Activated naive CD8-positive, alpha-beta T cell treated with anti-CD3 and anti-CD28 coated beads, Interleukin-2, amount 50 U/mL, for 24 hours (primary cell): ENCODE measurements at regions not wholly inside any gene's neighbourhood (a gene's known extent, or its start where the extent isn't known, plus 50 kb on each side); places are given as distances from the start of the nearest gene placed in this dataset.
"Not testable (repeated sequence)": the region's sequence is repeated elsewhere in the genome, so short reads cannot be mapped to it uniquely, and the experiment has no call there.

Experiments used
- ATAC-seq: fragments of 150-1000 bp; cut with Tn5 transposase; one replicate; pipeline ENCODE4 v1.10.0; 2021
- DNase-seq: peaks from one replicate; pipeline ENCODE4 v3.0.0; 2021
- H3K27ac Mint-ChIP-seq: one replicate; pipeline ENCODE4 v1.8.0; 2021; ENCODE audit warnings: mild to moderate bottlenecking, mixed read lengths
- H3K27me3 Mint-ChIP-seq: one replicate; pipeline ENCODE4 v1.8.0; 2021; ENCODE audit warnings: mixed read lengths
- H3K36me3 Mint-ChIP-seq: one replicate; pipeline ENCODE4 v1.8.0; 2021; ENCODE audit warnings: low read depth, mixed read lengths
- H3K4me1 Mint-ChIP-seq: one replicate; pipeline ENCODE4 v1.8.0; 2021; ENCODE audit warnings: mixed read lengths
- H3K4me3 Mint-ChIP-seq: one replicate; pipeline ENCODE4 v1.8.0; 2021; ENCODE audit warnings: mild to moderate bottlenecking, moderate library complexity, mixed read lengths
- H3K9me3 Mint-ChIP-seq: one replicate; pipeline ENCODE4 v1.8.0; 2021; ENCODE audit warnings: mixed read lengths

- not testable (repeated sequence) for H3K4me1 Mint-ChIP-seq, H3K27ac Mint-ChIP-seq, DNase-seq, H3K27me3 Mint-ChIP-seq, H3K36me3 Mint-ChIP-seq, H3K4me3 Mint-ChIP-seq, H3K9me3 Mint-ChIP-seq, ATAC-seq
Measured at GRCh38 chr20:29500738-29501137, 1756.7 kb upstream of the DEFB115 start.

- DNase-seq, ATAC-seq, H3K27ac Mint-ChIP-seq, H3K4me1 Mint-ChIP-seq, H3K4me3 Mint-ChIP-seq, H3K27me3 Mint-ChIP-seq, H3K36me3 Mint-ChIP-seq: not testable (repeated sequence)
- H3K9me3 Mint-ChIP-seq: peaks cover 18% of the 10 kb centered on the region
Measured at GRCh38 chr20:29514634-29515033, 1742.8 kb upstream of the DEFB115 start.

DNA sequence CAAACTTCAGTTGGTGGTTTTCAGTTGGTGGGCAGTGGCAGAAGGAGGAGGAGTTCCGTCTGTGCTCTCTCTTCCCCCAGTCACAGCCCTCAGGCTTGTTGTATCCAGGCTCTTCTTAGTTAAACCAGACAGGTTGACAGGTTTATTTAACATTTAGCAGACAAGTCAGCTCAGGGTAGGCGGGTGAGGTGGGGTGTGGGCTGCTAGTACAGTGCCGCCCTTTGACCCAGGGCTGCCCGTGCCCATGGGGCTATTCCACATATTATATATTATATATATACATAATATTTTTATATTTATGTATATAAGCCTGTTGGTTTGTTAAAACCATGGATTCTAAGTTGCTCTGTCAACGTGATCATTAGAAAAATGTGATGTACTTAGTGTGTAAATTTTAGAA, 1740.6 kb upstream of the DEFB115 start:
- H3K4me1 Mint-ChIP-seq, H3K4me3 Mint-ChIP-seq, H3K36me3 Mint-ChIP-seq, H3K27ac Mint-ChIP-seq, ATAC-seq, DNase-seq, H3K27me3 Mint-ChIP-seq: not testable (repeated sequence)
- peaks cover 20% of the 10 kb centered on the region for H3K9me3 Mint-ChIP-seq

GRCh38 chr20:29519610-29520241, 1737.7 kb upstream of the DEFB115 start:
- not testable (repeated sequence) for H3K4me3 Mint-ChIP-seq, H3K27ac Mint-ChIP-seq, H3K4me1 Mint-ChIP-seq, DNase-seq, ATAC-seq, H3K27me3 Mint-ChIP-seq, H3K9me3 Mint-ChIP-seq, H3K36me3 Mint-ChIP-seq

DNA sequence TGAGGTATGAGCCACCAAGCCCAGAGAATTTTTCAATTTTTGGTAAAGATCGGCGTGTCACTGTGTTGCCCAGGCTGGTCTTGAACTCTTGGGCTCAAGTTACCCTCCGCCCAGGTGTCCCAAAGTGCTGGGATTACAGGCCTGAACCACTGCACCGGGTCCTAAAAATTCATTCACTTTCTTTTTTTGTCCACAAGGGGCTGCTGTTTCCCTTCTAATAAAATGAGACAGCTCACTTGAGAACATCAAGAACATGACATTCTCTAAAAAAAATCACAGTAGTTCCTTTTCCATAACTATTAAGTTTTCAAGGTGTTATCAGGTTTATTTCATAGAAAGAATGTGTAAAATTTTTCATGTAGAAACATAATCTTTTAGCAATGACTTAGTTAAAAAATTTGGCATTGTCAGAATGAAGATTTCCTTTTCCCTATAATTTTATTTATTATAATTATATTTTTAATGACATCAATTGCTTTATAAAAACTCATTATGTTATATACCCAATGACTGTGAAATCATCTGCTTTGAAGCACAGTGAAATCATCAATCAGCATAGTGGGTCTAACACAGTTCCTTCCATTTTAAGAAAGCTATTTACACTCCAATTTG, 1723.8 kb upstream of the DEFB115 start:
- H3K9me3 Mint-ChIP-seq, DNase-seq, H3K36me3 Mint-ChIP-seq, ATAC-seq, H3K4me3 Mint-ChIP-seq, H3K27ac Mint-ChIP-seq, H3K27me3 Mint-ChIP-seq, H3K4me1 Mint-ChIP-seq: not testable (repeated sequence)

- not testable (repeated sequence) for H3K9me3 Mint-ChIP-seq, DNase-seq, H3K36me3 Mint-ChIP-seq, H3K27ac Mint-ChIP-seq, H3K27me3 Mint-ChIP-seq, ATAC-seq, H3K4me3 Mint-ChIP-seq, H3K4me1 Mint-ChIP-seq
Measured at GRCh38 chr20:29566901-29567635, 1690.4 kb upstream of the DEFB115 start.

DNA sequence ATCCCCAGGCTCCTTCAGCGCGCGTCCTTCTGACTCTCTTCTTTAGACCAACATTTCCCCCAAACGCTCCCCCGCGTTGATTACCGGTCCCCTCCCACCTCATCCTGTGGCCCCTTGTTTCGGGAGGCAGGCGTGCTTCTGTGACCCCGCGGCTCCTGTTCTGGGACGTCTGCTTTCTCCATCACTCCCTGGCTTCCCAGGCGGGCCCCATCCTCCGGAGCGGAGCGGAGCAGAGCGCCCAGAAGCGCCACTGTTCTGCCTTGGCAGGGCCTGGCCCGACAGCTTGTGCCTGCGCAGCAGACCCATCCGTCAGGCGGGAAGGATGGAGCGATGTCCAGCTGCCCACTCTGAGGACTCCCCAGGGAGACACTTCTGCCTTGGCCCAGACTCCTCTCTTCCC, 1689.8 kb upstream of the DEFB115 start:
- not testable (repeated sequence) for H3K27ac Mint-ChIP-seq, DNase-seq, H3K4me1 Mint-ChIP-seq, H3K9me3 Mint-ChIP-seq, H3K27me3 Mint-ChIP-seq, ATAC-seq, H3K4me3 Mint-ChIP-seq, H3K36me3 Mint-ChIP-seq

DNA sequence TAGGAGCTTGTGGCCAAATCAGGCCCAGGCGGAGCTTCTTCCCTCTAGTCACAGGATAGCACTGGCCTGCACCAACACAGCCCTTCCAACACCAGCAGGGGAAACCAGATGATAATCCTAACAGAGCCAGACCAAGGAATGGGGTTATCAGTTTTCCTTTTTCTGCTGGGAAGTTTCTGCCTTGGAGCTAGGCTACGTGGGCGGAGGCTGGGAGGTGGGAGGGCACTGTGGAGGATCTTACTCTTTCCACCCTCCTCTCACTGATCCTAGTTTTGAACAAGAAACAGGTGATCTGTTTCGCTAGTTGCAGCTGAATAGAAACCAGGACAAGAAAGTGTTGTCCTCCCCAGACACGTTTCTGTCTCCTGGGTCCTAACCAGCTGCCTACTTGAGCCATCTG, 1687.3 kb upstream of the DEFB115 start:
- not testable (repeated sequence) for DNase-seq, H3K4me3 Mint-ChIP-seq, H3K9me3 Mint-ChIP-seq, ATAC-seq, H3K27ac Mint-ChIP-seq, H3K36me3 Mint-ChIP-seq, H3K27me3 Mint-ChIP-seq, H3K4me1 Mint-ChIP-seq

- H3K9me3 Mint-ChIP-seq: not testable (repeated sequence)
Measured at GRCh38 chr20:29589530-29589929, 1667.9 kb upstream of the DEFB115 start.

DNA sequence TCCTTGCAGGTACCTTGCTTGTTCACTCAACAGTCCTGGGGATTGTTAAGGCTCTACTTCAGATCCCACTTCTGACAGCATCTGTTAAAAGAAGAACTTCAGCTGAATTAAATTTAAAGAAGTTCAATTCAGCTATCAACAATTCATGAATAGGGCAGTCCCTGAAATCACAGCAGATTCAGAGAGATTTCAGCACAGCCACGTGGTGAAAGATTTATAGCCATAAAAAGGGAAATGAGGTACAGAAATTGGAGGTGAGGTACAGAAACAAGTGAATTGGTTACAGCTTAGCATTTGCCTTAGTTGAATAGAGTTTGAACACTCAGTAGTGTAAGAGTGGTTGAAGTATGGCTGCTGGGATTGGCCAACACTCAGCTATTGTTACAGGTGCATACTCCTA, 1653.3 kb upstream of the DEFB115 start:
- H3K27ac Mint-ChIP-seq, H3K9me3 Mint-ChIP-seq, ATAC-seq, H3K27me3 Mint-ChIP-seq, DNase-seq, H3K36me3 Mint-ChIP-seq, H3K4me1 Mint-ChIP-seq, H3K4me3 Mint-ChIP-seq: not testable (repeated sequence)

More at GRCh38 chr20:29589530-29589929, 1667.9 kb upstream of the DEFB115 start:
- H3K4me3 Mint-ChIP-seq, H3K4me1 Mint-ChIP-seq, H3K36me3 Mint-ChIP-seq, H3K27ac Mint-ChIP-seq, DNase-seq, ATAC-seq, H3K27me3 Mint-ChIP-seq: not testable (repeated sequence)

DNA sequence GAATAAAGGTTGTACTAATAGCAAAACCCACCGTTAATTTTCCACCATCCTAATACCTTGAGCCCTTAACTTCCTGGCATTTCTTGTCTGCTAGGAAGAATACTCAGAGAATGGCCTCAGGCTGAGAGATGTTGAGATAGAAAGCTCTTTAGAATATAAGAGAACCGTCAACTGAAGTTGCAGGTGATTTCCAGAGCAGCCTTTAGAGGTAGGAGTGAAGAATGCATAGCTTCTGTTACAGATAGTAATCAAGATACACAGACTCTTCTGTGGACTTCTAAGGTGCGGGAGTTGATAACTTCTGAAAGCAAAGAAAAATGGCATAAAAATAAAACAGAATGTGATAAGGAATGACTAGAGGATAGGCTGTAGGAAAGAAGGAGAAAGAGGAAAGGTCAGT, 1651.3 kb upstream of the DEFB115 start:
- not testable (repeated sequence) for H3K4me1 Mint-ChIP-seq, ATAC-seq, H3K27me3 Mint-ChIP-seq, H3K4me3 Mint-ChIP-seq, DNase-seq, H3K27ac Mint-ChIP-seq, H3K9me3 Mint-ChIP-seq, H3K36me3 Mint-ChIP-seq

DNA sequence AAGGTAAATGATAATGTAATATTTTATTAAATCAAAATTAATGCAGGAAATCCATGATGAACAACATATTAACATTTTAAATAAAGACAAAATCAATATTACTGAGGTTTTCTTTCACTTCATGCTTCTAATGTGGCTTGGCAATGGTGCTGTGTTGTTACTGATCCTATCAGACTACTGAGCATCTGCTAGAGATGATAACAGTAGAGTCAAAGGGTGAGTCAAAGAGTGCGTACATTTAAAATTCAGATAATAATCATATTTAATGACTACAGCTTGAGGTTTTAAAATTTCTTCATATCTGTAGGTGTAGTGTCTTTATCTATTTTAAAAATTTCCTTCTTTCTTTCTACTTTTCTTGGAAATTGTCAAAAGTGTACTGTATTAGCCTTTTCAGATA, 1628.1 kb upstream of the DEFB115 start:
- not testable (repeated sequence) for ATAC-seq, H3K4me1 Mint-ChIP-seq, H3K27ac Mint-ChIP-seq, H3K4me3 Mint-ChIP-seq, DNase-seq, H3K36me3 Mint-ChIP-seq, H3K27me3 Mint-ChIP-seq
- H3K9me3 Mint-ChIP-seq: peaks cover 17% of the 10 kb centered on the region
